ENCODE measurements at regions not wholly inside any gene's neighbourhood (a gene's known extent, or its start where the extent isn't known, plus 50 kb on each side); places are given as distances from the start of the nearest gene placed in this dataset.

DNA sequence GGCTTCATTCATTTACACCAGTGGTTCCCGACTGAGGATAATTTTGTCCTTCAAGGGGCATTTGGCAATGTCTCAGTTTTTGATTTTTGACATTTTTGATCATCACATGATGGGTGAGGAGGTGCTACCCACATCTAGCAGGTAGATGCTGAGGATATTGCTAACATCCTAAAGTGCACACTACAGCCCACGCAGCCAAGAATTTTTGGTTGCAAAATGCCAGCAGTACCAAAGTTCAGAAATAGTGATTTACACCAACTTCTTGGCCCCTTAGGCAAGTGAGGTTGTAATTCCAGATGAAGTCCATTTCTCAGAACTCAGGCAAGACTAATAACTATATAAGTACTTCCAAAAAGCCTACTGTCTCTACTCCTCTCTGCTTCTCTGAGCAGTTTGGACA, 80.1 kb upstream of the TSHZ2 start:
- intact Hi-C loops (cut with DNase I; ENCODE audit: low total_unique reads), result no loop called here
- TF ChIP-seq POLR2AphosphoS5 (IDR thresholded peaks at IDR 0.05) (no peak), POLR2A (IDR thresholded peaks at IDR 0.05) (no peak)
- TF ChIP-seq, protein P1, sequence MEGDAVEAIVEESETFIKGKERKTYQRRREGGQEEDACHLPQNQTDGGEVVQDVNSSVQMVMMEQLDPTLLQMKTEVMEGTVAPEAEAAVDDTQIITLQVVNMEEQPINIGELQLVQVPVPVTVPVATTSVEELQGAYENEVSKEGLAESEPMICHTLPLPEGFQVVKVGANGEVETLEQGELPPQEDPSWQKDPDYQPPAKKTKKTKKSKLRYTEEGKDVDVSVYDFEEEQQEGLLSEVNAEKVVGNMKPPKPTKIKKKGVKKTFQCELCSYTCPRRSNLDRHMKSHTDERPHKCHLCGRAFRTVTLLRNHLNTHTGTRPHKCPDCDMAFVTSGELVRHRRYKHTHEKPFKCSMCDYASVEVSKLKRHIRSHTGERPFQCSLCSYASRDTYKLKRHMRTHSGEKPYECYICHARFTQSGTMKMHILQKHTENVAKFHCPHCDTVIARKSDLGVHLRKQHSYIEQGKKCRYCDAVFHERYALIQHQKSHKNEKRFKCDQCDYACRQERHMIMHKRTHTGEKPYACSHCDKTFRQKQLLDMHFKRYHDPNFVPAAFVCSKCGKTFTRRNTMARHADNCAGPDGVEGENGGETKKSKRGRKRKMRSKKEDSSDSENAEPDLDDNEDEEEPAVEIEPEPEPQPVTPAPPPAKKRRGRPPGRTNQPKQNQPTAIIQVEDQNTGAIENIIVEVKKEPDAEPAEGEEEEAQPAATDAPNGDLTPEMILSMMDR (IDR thresholded peaks at IDR 0.05 in 8 of 11, conservative IDR thresholded peaks at IDR 0.05 in 3 of 11), result no peak
- Histone ChIP-seq H3K36me3 (no peaks in the 10 kb centered on the region), H3K9me3 (no peaks in the 10 kb centered on the region), H3K27ac (no peak overlapping the region), H3K4me1 (no peaks in the 10 kb centered on the region), H3K4me3 (no peak overlapping the region), H3K27me3 (replicated peaks in 1 of 7) (no peaks in the 10 kb centered on the region)
- no peak for DNase-seq
- 85 to 92% (median 87%) methylated on average over 2 of the region's 2 CpGs for WGBS, 5 donors

DNA sequence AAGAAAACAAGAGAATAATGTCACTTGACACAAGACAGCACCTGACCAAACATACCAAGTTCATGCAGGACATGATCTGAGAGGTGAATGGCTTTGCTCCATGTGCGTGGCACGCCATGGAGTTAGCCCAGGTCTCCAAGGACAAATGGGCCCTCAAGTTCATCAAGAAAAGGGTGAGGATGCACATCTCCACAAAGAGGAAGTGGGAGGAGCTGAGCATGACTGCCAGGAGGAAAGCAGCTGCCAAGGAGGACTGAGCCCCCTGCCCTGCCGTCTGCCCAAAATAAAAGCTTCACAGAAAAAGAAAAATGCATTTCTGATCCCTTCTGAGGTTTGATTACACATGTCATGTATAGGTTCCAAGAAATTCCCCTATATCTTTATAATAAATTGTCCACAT, 82.0 kb upstream of the TSHZ2 start:
- DNase-seq, result no peak
- intact Hi-C loops (cut with DNase I; ENCODE audit: low total_unique reads), result no loop called here
- no peaks in the 10 kb centered on the region for H3K36me3 ChIP-seq
- no peak overlapping the region for H3K4me3 ChIP-seq
- H3K27ac ChIP-seq, result no peak overlapping the region
- 68 to 83% (median 74%) methylated on average over 3 of the region's 3 CpGs for WGBS, 5 donors
- no peaks in the 10 kb centered on the region for H3K27me3 ChIP-seq (replicated peaks in 1 of 7)
- no peaks in the 10 kb centered on the region for H3K9me3 ChIP-seq
- TF ChIP-seq, protein P1 (IDR thresholded peaks at IDR 0.05 in 8 of 11, conservative IDR thresholded peaks at IDR 0.05 in 3 of 11), result no peak
- TF ChIP-seq POLR2A (IDR thresholded peaks at IDR 0.05) (no peak), POLR2AphosphoS5 (IDR thresholded peaks at IDR 0.05) (no peak)
- H3K4me1 ChIP-seq, result no peaks in the 10 kb centered on the region

DNA sequence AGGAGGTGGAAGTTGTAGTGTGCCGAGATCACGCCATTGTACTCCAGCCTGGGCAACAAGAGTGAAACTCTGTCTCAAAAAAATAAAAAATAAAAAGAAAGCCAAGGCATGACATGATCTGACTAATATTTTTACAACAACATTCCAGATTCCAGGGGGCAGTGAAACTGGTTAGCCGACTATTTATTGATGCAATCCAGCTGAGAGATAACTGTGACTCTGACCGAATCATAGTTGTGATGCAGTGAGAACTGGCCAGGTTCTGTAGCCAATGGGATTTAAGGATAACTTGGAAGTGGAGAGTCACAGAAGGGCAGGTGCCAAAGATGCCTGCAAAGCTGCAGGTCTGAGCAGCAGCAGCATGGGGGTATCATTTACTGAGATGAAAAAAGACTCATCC, 82.9 kb upstream of the TSHZ2 start:
- no peaks in the 10 kb centered on the region for H3K27me3 ChIP-seq (replicated peaks in 1 of 7)
- TF ChIP-seq POLR2A (IDR thresholded peaks at IDR 0.05), result no peak
- TF ChIP-seq, protein P1 (IDR thresholded peaks at IDR 0.05 in 8 of 11, conservative IDR thresholded peaks at IDR 0.05 in 3 of 11), result no peak
- no peak for TF ChIP-seq POLR2AphosphoS5 (IDR thresholded peaks at IDR 0.05)
- no peak overlapping the region for H3K4me3 ChIP-seq
- DNase-seq, result no peak
- H3K36me3 ChIP-seq, result no peaks in the 10 kb centered on the region
- WGBS, 5 donors, result 84 to 93% (median 90%) methylated on average over 4 of the region's 4 CpGs
- H3K4me1 ChIP-seq, result no peaks in the 10 kb centered on the region
- intact Hi-C loops (cut with DNase I; ENCODE audit: low total_unique reads), result no loop called here
- no peaks in the 10 kb centered on the region for H3K9me3 ChIP-seq
- H3K27ac ChIP-seq, result no peak overlapping the region

DNA sequence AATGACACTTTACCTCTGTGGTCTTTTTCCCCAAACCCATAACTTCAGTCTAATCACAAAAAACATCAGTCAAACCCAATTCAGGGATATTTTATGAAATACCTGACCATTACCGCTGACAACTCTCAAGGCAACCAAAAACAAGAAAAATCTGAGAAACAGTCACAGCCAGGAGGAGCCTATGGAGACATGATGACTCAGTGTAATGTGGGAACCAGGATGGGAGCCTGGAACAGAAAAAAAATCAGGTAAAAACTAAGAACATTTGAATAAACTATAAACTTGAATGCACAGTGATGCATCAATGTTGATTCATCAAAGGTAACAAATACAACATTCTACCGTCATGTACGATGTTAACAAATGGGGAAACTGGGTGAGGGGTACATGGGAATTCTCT, 84.1 kb upstream of the TSHZ2 start:
- Histone ChIP-seq H3K27ac (no peak overlapping the region), H3K4me1 (no peaks in the 10 kb centered on the region), H3K27me3 (replicated peaks in 1 of 7) (no peaks in the 10 kb centered on the region), H3K4me3 (no peak overlapping the region), H3K36me3 (no peaks in the 10 kb centered on the region), H3K9me3 (no peaks in the 10 kb centered on the region)
- DNase-seq, result no peak
- TF ChIP-seq, protein P1 (IDR thresholded peaks at IDR 0.05 in 8 of 11, conservative IDR thresholded peaks at IDR 0.05 in 3 of 11), result no peak
- no peak for TF ChIP-seq POLR2AphosphoS5 (IDR thresholded peaks at IDR 0.05)
- no peak for TF ChIP-seq POLR2A (IDR thresholded peaks at IDR 0.05)
- intact Hi-C loops (cut with DNase I; ENCODE audit: low total_unique reads), result no loop called here
- WGBS, 5 donors, result 89 to 94% (median 93%) methylated on average over 3 of the region's 3 CpGs

All from spleen (tissue), 11 donors.